Stimulated activated CD8-positive, alpha-beta memory T cell treated with anti-CD3 and anti-CD28 coated beads, Interleukin-4, amount 100 ng/mL, for 4 hours (primary cell): ENCODE measurements at regions not wholly inside any gene's neighbourhood (a gene's known extent, or its start where the extent isn't known, plus 50 kb on each side); places are given as distances from the start of the nearest gene placed in this dataset.

ENCODE experiments used
- DNase-seq, 2 donors: peaks; one replicate each; pipeline ENCODE4 v3.0.0-alpha.2; 2020; ENCODE audit warnings: low read depth in 2 of 2, low spot score in 1 of 2

GRCh38 chr2:126792993-126793392, 105.7 kb upstream of the TEX51 start:
- no peak for DNase-seq

DNA sequence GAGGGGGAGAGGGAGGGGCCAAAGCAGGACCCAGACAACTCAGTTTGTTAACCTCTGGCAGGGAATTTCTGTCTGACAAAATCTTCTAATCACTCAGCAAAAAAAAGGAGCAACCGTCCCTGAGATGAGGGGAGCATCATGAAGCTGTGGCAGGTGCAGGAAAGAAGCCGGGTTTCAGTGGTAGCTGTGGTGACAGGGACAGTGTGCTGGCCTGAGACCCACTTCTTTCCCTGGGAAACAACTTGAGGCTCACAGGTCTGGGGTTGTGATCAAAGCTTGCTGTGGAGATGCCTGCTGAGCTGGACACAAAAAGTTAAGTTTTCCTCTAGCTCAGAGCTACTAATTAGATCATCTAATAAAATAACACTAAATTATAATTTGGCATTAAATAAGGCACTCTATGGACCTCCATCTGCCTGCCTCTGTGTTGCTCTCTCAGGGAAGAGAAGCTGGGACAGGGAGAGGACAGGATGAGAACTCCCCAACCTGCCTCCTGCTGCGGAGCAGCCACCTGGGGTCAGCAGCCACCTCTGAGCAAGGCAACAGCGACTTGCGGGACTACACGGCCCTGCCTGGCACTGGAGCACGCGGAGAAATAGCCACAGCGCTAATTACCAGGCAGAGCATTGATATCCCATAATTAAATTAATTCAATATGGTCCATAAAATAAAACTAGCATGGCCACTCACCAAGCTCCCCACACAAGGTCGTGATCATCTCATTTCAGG, 104.6 kb upstream of the TEX51 start:
- DNase-seq: no peak

GRCh38 chr2:126795656-126796055, 103.0 kb upstream of the TEX51 start:
- DNase-seq: no peak

GRCh38 chr2:126796931-126797621, 101.6 kb upstream of the TEX51 start:
- DNase-seq: no peak

DNA sequence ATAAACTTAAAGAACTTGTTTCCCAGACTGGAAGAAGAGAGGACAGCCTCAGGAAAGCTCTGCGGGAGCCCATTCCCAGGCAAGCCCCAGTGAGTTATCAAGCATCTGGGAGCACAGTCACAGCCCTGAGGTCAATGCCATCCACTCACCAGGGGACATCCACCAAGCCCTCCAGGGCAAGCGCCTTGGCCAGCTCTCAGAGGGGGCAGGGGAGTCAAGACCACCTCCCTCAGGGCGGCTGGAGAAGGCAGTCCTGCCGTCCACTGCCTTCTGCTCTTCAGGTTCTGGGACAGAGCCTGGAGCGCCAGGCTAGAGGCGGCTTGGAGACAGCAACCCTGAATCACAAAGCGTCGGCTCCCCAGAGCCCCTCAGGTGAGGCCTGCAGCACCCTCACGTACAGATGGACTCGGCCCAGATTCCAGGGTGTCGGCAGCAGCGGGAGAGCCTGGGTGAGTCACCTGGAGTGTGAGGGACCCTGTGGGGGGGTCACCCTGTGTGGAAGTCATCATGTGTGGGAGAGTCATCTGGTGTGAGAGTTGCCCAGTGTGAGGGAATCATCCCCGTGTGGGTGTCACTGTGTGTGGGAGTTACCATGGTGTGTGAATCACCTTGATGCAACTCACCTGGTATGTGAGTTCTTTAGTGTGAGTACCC, 100.9 kb upstream of the TEX51 start:
- DNase-seq: no peak

DNA sequence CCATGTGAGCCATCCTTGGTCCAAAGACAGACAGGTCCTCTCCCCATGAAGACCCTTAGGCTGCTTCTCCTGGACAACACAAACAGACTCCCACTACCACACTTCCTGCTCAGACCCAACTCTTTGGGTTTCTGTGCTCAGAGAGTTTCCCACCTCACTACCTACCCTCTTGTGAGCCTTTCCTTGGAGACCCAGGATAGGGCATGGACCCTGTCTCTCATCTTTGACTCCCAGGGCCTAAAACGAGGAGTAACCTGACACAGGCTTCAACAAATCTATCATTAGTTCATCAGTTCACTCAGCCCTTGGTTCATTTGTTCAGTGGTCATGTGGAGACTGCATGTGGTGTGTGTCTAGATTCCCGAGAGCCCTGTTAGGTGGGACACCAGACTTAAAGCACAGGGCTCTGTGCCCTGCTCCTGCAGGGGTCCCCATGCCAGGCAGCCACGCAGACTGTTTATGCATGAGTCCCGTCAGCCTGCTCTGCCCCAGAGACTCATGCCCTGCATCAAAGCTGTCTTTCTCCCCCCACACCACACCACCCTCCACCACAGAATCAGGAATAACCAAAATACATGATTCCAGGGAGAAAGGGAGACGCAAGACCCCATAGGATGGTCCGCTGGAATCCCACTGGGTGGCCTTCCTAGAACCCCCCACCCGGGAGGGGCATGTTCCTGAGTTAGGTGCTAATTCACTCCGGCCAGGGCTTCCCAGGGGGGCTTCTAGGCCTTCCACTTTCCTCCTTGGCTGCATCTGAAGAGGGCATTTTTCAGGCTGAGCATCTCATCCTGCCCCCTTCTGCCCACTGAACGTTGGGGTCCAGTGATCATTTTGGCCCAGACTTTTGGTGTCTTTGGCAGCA, 100.2 kb upstream of the TEX51 start:
- no peak for DNase-seq

DNA sequence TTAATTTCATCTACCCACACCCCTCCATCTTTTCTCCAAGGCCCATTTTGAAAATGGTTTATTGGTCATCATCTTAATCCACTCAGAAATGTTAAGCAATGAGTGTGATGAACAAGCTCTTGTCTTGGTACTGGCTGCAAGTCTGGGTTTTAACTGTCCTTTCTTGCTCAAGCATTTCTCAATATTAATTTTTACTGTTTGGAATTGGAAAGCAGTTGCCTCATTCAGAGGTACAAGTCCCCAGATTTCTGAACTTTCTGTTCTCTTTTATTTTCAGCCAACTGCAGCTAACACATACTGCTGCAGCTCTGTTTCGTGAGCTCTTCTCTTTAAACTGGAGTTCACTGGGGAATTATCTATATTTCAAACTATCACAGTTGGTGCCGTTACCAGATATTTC, 99.4 kb upstream of the TEX51 start:
- DNase-seq: no peak

GRCh38 chr2:126801473-126801872, 97.2 kb upstream of the TEX51 start:
- no peak for DNase-seq

- no peak for DNase-seq
Observed at GRCh38 chr2:126802316-126802715, 96.4 kb upstream of the TEX51 start.

GRCh38 chr2:126802774-126803433, 95.8 kb upstream of the TEX51 start:
- DNase-seq: no peak

DNA sequence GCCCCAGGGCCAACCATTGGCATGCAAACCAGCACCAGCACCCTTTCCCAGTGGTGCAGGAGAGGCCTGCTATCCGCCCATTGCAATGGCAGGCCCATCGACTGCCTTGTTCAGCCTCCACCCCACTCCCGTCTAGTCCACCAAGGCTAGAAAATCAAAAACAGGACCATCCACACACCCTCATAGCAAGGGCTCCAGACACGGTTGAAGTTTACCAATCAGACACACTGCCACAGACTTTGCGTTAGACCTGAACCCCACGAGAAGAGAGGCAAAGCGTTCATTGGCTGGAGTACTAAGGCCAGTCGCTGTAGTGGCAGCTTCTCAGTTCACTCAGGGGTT, 95.3 kb upstream of the TEX51 start:
- DNase-seq: no peak

DNA sequence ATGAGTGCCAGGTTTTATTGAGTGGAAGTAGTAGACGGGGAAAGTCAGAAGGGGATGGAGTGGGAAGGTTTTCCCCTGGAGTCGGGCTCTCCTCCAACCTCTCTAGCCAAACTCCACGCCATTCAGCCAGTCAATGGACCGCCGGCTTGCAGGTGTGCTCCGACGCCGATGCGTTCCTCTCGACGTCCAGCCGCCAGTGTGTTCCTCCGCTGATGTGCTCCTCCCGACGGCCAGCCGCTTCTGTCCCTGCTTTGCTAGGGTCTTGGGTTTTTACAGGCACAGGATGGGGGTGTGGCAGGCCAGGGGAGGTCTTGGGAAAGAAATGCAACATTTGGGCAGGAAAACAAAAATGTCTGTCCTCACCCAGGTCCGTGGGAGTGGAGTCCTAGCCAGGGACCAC, 94.3 kb upstream of the TEX51 start:
- DNase-seq: no peak

DNA sequence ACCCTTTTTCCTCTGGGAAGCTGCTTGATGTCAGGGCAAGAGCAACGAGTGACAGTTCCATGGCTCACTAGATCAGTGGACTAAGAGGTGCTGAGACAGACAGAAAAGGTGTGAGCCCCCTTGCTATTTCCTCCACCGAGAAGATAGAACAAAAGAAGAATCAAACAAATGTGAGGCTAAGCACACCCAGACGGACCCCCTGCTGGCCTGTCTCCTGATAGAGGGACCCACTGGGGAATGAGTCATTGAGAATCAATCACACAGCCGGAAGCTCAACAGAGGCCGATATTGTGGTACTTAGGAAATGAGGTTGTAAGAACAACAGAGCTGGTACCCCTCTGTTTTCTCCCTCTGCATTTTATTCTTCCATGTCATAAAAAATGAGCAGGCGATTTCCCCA, 89.8 kb upstream of the TEX51 start:
- no peak for DNase-seq

DNA sequence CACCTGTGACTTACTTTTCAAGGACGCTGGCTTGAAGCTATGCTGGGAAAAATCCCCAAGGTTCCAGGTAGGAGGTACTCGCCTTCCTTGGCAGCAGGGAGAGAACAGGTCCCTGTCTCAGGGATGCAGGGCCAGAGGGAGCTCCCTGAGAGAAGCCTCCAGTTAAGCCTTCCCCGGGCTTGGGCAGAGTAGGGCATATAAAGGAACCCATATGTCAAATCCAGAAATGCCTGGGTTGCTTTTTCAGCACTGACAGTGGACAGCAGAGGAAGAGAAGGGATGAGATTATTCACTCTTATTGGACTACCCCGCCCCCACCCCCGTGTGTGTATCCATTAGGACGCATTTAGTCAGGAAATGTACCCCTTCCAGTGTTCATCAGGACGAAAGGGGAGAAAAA, 89.3 kb upstream of the TEX51 start:
- DNase-seq: no peak

GRCh38 chr2:126810001-126810400, 88.7 kb upstream of the TEX51 start:
- DNase-seq: no peak

DNA sequence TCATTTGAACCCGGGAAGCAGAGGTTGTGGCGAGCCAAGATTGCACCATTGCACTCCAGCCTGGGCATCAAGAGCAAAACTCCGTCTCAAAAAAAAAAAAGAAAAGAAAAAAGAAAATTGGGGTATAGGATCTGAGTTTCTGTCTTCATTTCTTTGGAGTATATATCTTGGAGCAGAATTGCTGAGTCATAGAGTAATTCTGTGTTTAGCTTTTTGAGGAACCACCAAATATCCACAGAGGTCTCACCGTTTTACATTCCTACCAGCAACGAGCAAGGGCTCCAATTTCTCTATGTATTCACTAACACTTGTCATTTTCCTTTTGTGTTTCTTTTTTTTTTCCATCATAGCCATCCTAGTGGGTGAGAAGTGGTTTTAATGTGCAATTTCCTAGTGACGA, 87.6 kb upstream of the TEX51 start:
- no peak for DNase-seq

- no peak for DNase-seq
Observed at GRCh38 chr2:126817172-126817571, 81.5 kb upstream of the TEX51 start.

DNA sequence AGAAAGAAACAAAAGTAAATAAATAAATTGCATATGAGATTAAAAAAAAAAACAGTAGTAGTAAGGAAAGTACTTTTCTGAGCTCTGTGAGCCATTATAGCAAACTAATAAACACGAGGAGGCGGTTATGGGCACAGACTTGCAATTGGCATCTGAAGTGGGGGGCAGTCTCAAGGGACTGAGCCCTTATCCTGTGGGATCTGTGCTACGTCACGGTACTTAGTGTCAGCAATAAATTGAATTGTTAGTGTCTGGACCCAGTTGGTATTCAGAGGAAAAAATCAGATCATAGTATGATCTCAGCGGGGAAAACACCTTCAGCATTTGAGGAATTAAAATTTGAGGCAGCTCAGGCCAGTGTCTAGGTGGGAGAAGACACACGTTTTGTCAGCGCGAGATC, 76.6 kb upstream of the TEX51 start:
- DNase-seq: no peak

- no peak for DNase-seq
Observed at GRCh38 chr2:126822921-126823320, 75.8 kb upstream of the TEX51 start.

DNA sequence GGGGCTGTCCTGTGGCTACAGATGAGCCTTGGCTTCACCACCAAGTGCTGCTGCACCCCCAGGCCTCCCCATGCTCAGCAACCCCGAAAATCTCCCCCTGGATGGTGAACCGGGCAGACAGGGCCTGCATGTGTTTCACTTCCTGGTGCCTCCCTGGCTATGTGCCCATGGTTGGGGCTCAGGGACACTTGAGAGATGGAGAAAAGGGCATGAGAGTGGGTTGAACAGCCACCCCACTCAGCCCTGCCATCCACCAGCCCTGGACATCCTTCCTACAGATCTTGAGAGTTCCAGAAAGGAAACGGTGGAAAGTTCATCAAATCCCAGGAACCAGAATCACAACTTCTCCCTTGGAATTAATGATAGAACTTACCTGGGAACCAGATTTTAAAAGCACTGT, 74.7 kb upstream of the TEX51 start:
- no peak for DNase-seq

DNA sequence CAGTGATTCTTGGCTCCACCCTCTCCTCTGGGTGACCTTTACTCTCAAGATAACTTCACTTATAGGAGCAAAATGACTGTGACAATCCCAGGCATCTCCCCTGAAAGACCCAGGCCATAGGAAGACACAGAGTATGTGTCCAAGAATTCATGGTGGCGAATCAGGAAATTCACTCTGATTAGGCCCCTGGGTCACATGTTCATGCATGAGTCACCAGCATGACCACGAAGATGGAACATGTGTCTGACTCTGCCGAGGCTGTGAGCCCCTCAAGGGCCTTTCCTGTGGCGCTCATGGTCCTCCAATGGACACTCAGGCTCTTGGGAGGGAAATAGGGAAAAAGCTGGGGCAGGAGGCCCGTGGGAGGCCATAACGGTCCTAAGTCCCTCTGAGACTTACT, 74.0 kb upstream of the TEX51 start:
- DNase-seq: no peak
